Liver (tissue), 3 donors: ENCODE measurements at regions not wholly inside any gene's neighbourhood (a gene's known extent, or its start where the extent isn't known, plus 50 kb on each side); places are given as distances from the start of the nearest gene placed in this dataset.

Experiments used
- ATF3 ChIP-seq: IDR thresholded peaks from 2 replicates; pipeline ENCODE4 v1.6.1; 2016; ENCODE audit warnings: antibody characterized with exemption
- CTCF ChIP-seq: fragments of 150-350 bp; IDR thresholded peaks from 2 replicates; pipeline ENCODE4 v1.5.1; 2017; ENCODE audit warnings: improper control_type of control experiment, low read depth, low read length; ENCODE audit not compliant: missing input control
- FOXA1 ChIP-seq: IDR thresholded peaks from 2 replicates; pipeline ENCODE4 v1.6.1; 2016; ENCODE audit warnings: antibody characterized with exemption
- GABPA ChIP-seq, 2 donors: IDR thresholded peaks in 1 of 2; conservative IDR thresholded peaks in 1 of 2; 2 replicates each; pipeline ENCODE4 v1.6.1; 2016; ENCODE audit warnings: antibody characterized with exemption in 2 of 2, mild to moderate bottlenecking in 1 of 2, moderate library complexity in 1 of 2
- HNF4G ChIP-seq: IDR thresholded peaks from 2 replicates; pipeline ENCODE4 v1.6.1; 2016; ENCODE audit warnings: antibody characterized with exemption
- JUND ChIP-seq, 2 donors: IDR thresholded peaks; 2 replicates each; pipeline ENCODE4 v1.6.1; 2016; ENCODE audit warnings: antibody characterized with exemption in 2 of 2
- MAX ChIP-seq: IDR thresholded peaks from 2 replicates; pipeline ENCODE4 v1.6.1; 2016; ENCODE audit warnings: antibody characterized with exemption
- RAD21 ChIP-seq, 2 donors: IDR thresholded peaks; 2 replicates each; pipeline ENCODE4 v1.6.1; 2016; ENCODE audit warnings: antibody characterized with exemption in 2 of 2, mild to moderate bottlenecking in 2 of 2
- REST ChIP-seq: IDR thresholded peaks from 2 replicates; pipeline ENCODE4 v1.6.1; 2016; ENCODE audit warnings: antibody characterized with exemption, mild to moderate bottlenecking
- RXRA ChIP-seq, 2 donors: IDR thresholded peaks; 2 replicates each; pipeline ENCODE4 v1.6.1; 2017 to 2018; ENCODE audit warnings: antibody characterized with exemption in 2 of 2, mild to moderate bottlenecking in 1 of 2
- TAF1 ChIP-seq: conservative IDR thresholded peaks from 2 replicates; pipeline ENCODE4 v1.6.1; 2016; ENCODE audit warnings: antibody characterized with exemption, mild to moderate bottlenecking
- YY1 ChIP-seq: IDR thresholded peaks from 2 replicates; pipeline ENCODE4 v1.6.1; 2016; ENCODE audit warnings: antibody characterized with exemption, mild to moderate bottlenecking
- ZBTB33 ChIP-seq: IDR thresholded peaks from 2 replicates; pipeline ENCODE4 v1.6.1; 2016; ENCODE audit warnings: antibody characterized with exemption
- donor health status: healthy.
- donor health status: healthy.

GRCh38 chr15:24394303-24394702 lies 281.3 kb upstream of the NPAP1 start:
- TF ChIP-seq TAF1 (no peak), CTCF (no peak), RXRA (IDR thresholded peaks at IDR 0.05) (no peak), ZBTB33 (no peak), RAD21 (IDR thresholded peaks at IDR 0.05) (no peak), ATF3 (no peak), HNF4G (no peak), GABPA (IDR thresholded peaks at IDR 0.05 in 1 of 2, conservative IDR thresholded peaks at IDR 0.05 in 1 of 2) (no peak), MAX (no peak), FOXA1 (no peak), REST (no peak), JUND (IDR thresholded peaks at IDR 0.05) (no peak), YY1 (no peak)
